Suprapubic skin (tissue), 3 donors: ENCODE measurements at regions not wholly inside any gene's neighbourhood (a gene's known extent, or its start where the extent isn't known, plus 50 kb on each side); places are given as distances from the start of the nearest gene placed in this dataset.

ENCODE experiments used
- CTCF ChIP-seq, 2 donors: fragments of 200-600 bp in 1 of 2; fragments of 450-650 bp in 1 of 2; sonication (generic) in 1 of 2; IDR thresholded peaks; one replicate each; pipeline ENCODE4 v1.5.1; 2016 to 2019; ENCODE audit warnings: antibody characterized with exemption in 2 of 2, mild to moderate bottlenecking in 1 of 2, moderate library complexity in 1 of 2
- EP300 ChIP-seq: sonication (generic); formaldehyde crosslinking; IDR thresholded peaks from one replicate; pipeline ENCODE4 v1.6.1; 2017; ENCODE audit warnings: antibody characterized with exemption

GRCh38 chr2:220337611-220338440 is 710.4 kb downstream of the SLC4A3 start:
- no peak for TF ChIP-seq CTCF (IDR thresholded peaks at IDR 0.05)
- TF ChIP-seq EP300 = no peak
